Fibroblast of the aortic adventitia (primary cell): ENCODE measurements at regions not wholly inside any gene's neighbourhood (a gene's known extent, or its start where the extent isn't known, plus 50 kb on each side); places are given as distances from the start of the nearest gene placed in this dataset.
"Not testable (repeated sequence)": the region's sequence is repeated elsewhere in the genome, so short reads cannot be mapped to it uniquely, and the experiment has no call there.

Source experiments
- DNase-seq: peaks from one replicate; pipeline ENCODE4 v3.0.0-alpha.2; 2010; ENCODE audit warnings: low read depth
- H3K4me3 ChIP-seq: 2 replicates; pipeline ENCODE4 v1.5.1; 2011; ENCODE audit warnings: low read depth, mild to moderate bottlenecking, control low read depth, low read length, moderate library complexity
- CTCF ChIP-seq: IDR thresholded peaks from 2 replicates; pipeline ENCODE4 v1.5.1; 2011; ENCODE audit warnings: mild to moderate bottlenecking, low read length, control low read depth, inconsistent platforms; ENCODE audit not compliant: insufficient read depth

GRCh38 chr11:109958131-109958820 lies 134.9 kb upstream of the ZC3H12C start:
- no peak for DNase-seq
- H3K4me3 ChIP-seq: no peak overlapping the region
- no peak for TF ChIP-seq CTCF

- H3K4me3 ChIP-seq: no peak overlapping the region
- no peak for TF ChIP-seq CTCF
- no peak for DNase-seq
Observed at GRCh38 chr11:109958821-109959166, 134.4 kb upstream of the ZC3H12C start.

GRCh38 chr11:109960831-109961230 lies 132.4 kb upstream of the ZC3H12C start:
- TF ChIP-seq CTCF: no peak
- H3K4me3 ChIP-seq: no peak overlapping the region
- peak; percentile 97 for DNase-seq

GRCh38 chr11:109961261-109961660 lies 131.9 kb upstream of the ZC3H12C start:
- DNase-seq: no peak
- H3K4me3 ChIP-seq: no peak overlapping the region
- no peak for TF ChIP-seq CTCF

GRCh38 chr11:109963101-109963500 lies 130.1 kb upstream of the ZC3H12C start:
- no peak for DNase-seq
- no peak overlapping the region for H3K4me3 ChIP-seq
- no peak for TF ChIP-seq CTCF

- TF ChIP-seq CTCF: no peak
- DNase-seq: no peak
- no peak overlapping the region for H3K4me3 ChIP-seq
Observed at GRCh38 chr11:109964487-109964886, 128.7 kb upstream of the ZC3H12C start.

GRCh38 chr11:109965445-109965844 lies 127.7 kb upstream of the ZC3H12C start:
- DNase-seq, H3K4me3 ChIP-seq: not testable (repeated sequence)

- H3K4me3 ChIP-seq, DNase-seq: not testable (repeated sequence)
Observed at GRCh38 chr11:109965926-109966325, 127.3 kb upstream of the ZC3H12C start.

GRCh38 chr11:109967136-109967535 lies 126.1 kb upstream of the ZC3H12C start:
- not testable (repeated sequence) for DNase-seq, H3K4me3 ChIP-seq
